ENCODE measurements at regions not wholly inside any gene's neighbourhood (a gene's known extent, or its start where the extent isn't known, plus 50 kb on each side); places are given as distances from the start of the nearest gene placed in this dataset.
A peak's percentile ranks its signal among the peaks of the same experiment; 100 is the strongest.

DNA sequence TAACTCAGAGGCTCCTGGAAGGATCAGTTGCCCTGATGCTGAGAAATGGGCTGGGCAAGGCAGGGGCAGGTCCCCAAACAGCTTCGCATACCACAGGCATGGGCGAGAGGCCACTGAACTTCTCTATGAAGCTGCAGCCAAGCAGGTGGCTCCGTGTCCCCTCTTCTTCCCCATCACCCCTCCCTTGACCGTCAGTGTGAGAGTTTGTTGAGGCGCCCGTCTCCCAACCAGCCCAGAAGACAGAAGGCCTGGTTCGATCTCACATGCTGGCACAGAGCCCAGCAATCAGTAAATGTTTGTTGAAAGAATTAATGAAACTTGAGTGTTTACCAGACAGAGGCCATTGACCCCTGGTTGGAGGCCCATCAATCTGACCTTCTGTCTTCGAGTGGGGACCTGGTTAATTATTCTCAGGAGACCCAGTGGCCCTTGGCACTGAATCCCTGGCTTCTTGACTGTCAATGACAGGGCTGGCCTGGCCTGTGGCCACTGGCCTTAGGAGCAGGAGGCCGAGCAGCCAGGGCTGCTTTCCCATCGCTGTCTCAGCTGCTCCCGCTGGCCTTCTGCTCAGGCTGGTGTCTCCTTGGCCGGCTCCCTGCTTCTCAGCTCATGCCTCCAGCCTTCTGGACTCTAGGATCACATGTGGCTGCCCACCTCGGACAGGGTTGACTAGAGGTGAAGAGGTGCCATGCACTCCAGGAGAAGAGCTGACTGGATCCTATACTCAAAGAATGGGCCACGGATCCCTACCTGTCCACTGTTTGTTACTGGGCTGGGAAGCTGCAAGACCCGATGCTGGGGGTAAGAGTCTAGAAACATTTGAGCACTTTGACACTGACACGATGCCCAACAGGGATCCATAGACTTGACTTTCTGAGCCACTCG, 113.4 kb downstream of the ASB7 start:
- Mint-ChIP-seq H3K4me3 (ENCODE audit: unreplicated experiment) (no peak overlapping the region), H3K36me3 (ENCODE audit: unreplicated experiment) (no peaks in the 10 kb centered on the region), H3K27me3 (ENCODE audit: unreplicated experiment) (no peaks in the 10 kb centered on the region), H3K27ac (ENCODE audit: unreplicated experiment) (no peak overlapping the region), H3K4me1 (ENCODE audit: unreplicated experiment) (peaks cover 7% of the 10 kb centered on the region), H3K9me3 (ENCODE audit: unreplicated experiment) (no peaks in the 10 kb centered on the region)
- peak; percentile 80 for DNase-seq (ENCODE audit: extremely low spot score, unreplicated experiment)
- TF ChIP-seq, protein P1, sequence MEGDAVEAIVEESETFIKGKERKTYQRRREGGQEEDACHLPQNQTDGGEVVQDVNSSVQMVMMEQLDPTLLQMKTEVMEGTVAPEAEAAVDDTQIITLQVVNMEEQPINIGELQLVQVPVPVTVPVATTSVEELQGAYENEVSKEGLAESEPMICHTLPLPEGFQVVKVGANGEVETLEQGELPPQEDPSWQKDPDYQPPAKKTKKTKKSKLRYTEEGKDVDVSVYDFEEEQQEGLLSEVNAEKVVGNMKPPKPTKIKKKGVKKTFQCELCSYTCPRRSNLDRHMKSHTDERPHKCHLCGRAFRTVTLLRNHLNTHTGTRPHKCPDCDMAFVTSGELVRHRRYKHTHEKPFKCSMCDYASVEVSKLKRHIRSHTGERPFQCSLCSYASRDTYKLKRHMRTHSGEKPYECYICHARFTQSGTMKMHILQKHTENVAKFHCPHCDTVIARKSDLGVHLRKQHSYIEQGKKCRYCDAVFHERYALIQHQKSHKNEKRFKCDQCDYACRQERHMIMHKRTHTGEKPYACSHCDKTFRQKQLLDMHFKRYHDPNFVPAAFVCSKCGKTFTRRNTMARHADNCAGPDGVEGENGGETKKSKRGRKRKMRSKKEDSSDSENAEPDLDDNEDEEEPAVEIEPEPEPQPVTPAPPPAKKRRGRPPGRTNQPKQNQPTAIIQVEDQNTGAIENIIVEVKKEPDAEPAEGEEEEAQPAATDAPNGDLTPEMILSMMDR (IDR thresholded peaks at IDR 0.05), result no peak

DNA sequence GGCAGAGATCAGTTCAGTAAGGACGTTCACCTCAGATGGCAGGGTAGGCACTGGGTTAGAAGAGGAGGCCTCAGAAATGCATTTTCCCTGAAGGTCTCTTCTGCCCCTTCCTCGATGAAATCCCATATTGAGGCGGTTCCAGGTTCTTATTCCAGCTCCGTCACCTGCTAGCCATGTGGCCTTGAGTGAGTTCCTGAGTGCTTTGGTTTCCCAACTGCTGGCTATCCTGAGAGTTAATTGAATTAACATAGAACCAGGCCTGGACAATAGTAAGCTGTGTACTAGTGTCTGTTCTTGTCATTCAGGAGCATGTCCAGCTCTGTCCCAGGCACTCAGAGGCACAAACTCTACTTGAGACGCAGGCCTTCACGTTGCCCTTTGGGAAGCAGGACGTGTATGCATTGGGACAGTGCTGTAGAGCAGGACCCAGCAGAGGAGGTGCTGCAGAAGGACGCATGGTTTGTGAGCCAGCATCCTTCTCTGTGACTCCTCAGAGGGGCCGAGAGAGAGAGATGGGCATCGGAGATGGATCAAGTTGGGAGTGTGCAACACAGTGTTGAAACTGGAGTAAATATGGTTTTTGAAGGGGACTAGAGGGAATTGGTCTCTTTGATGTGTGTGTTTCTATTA, 114.2 kb downstream of the ASB7 start:
- TF ChIP-seq, protein P1 (IDR thresholded peaks at IDR 0.05), result no peak

DNA sequence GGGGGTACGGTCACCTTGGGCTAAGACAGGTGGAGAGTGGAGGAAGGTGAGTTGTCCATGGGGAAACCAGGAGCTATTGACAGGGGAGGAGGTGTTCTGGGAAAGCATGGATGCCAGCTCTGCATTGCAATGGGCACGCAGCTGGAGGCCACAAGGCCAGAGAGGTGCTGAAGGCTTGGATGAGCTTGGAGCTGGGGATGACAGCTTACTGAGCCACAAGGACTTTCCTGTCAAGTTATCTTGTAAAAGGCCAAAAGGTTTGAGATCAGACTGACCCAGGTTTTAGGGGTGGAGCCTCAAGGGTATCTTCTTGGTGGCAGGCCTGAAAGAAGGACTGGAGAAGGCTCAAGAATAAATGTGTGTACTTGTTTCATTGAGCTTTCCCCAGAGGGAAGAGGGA, 115.2 kb downstream of the ASB7 start:
- Mint-ChIP-seq H3K27ac (ENCODE audit: unreplicated experiment) (no peak overlapping the region), H3K27me3 (ENCODE audit: unreplicated experiment) (no peaks in the 10 kb centered on the region), H3K36me3 (ENCODE audit: unreplicated experiment) (no peaks in the 10 kb centered on the region), H3K4me3 (ENCODE audit: unreplicated experiment) (no peak overlapping the region), H3K4me1 (ENCODE audit: unreplicated experiment) (peaks cover 24% of the 10 kb centered on the region), H3K9me3 (ENCODE audit: unreplicated experiment) (no peaks in the 10 kb centered on the region)
- TF ChIP-seq, protein P1 (IDR thresholded peaks at IDR 0.05), result no peak
- peak; percentile 48 for DNase-seq (ENCODE audit: extremely low spot score, unreplicated experiment)

More for the DNA sequence above, 114.2 kb downstream of the ASB7 start:
- H3K27me3 Mint-ChIP-seq (ENCODE audit: unreplicated experiment), result no peaks in the 10 kb centered on the region
- H3K4me1 Mint-ChIP-seq (ENCODE audit: unreplicated experiment), result peaks cover 14% of the 10 kb centered on the region
- H3K9me3 Mint-ChIP-seq (ENCODE audit: unreplicated experiment), result no peaks in the 10 kb centered on the region
- no peaks in the 10 kb centered on the region for H3K36me3 Mint-ChIP-seq (ENCODE audit: unreplicated experiment)
- no peak overlapping the region for H3K27ac Mint-ChIP-seq (ENCODE audit: unreplicated experiment)
- peak; percentile 66 for DNase-seq (ENCODE audit: extremely low spot score, unreplicated experiment)
- no peak overlapping the region for H3K4me3 Mint-ChIP-seq (ENCODE audit: unreplicated experiment)

DNA sequence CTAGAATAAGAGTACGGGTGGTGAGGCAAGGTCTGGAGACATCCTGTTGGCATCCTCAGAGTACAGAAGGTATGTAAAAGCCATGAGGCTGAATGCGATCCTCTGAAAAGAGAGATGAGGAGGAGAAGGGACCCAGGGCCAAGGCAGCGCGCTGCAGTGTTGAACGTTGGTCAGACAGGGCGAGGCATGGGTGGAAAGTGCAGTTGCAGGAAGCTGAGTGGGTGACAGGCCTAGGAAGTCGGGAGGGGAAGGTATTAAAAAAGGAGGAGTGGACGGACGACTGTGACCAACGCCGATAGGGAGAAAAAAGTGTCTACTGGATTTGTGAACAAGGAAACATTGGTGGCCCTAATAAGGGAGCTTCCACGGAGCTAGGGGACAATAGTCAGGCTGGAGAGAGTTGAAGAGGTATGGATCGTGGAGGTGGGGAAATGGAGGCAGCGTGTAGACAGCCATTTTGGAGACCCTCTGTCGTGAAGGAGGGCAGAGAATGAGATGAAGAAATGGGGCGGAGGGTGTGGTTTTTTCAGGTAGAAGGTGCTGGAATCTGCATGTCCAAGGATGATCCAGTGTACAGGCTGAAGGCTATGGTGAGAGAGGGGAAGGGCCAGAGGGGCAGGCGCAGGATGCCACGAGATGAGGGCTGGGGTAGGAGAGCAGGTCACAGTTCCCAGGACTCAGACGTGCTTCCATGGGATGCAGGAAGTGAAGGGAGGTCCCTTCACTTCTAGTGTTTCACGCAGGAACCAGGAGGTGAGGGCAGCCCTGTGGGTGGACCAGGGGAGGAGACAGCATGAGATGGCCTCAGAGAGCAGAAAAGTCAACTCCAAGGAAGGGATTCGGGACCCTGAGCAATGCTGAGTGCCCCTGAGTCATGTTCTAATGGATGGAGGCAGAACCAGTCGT, 115.9 kb downstream of the ASB7 start:
- TF ChIP-seq, protein P1 (IDR thresholded peaks at IDR 0.05), result no peak
- DNase-seq (ENCODE audit: extremely low spot score, unreplicated experiment), result peak; percentile 70
- Mint-ChIP-seq H3K27ac (ENCODE audit: unreplicated experiment) (no peak overlapping the region), H3K4me1 (ENCODE audit: unreplicated experiment) (peaks cover 28% of the 10 kb centered on the region), H3K9me3 (ENCODE audit: unreplicated experiment) (no peaks in the 10 kb centered on the region), H3K27me3 (ENCODE audit: unreplicated experiment) (no peaks in the 10 kb centered on the region), H3K4me3 (ENCODE audit: unreplicated experiment) (no peak overlapping the region), H3K36me3 (ENCODE audit: unreplicated experiment) (no peaks in the 10 kb centered on the region)

Data from osteocyte (in vitro differentiated cells).